ENCODE measurements at regions not wholly inside any gene's neighbourhood (a gene's known extent, or its start where the extent isn't known, plus 50 kb on each side); places are given as distances from the start of the nearest gene placed in this dataset.

- no peak overlapping the region for H3K4me3 ChIP-seq (ENCODE audit: low read depth, low read length)
- no peaks in the 10 kb centered on the region for H3K36me3 ChIP-seq
- H3K27me3 ChIP-seq (ENCODE audit: insufficient read depth, low read depth, severe bottlenecking): peaks cover 74% of the 10 kb centered on the region
- DNase-seq: no peak
- H3K27ac ChIP-seq: no peak overlapping the region
- TF ChIP-seq CTCF (IDR thresholded peaks at IDR 0.05; ENCODE audit: low read depth, low read length): no peak
- H3K9me3 ChIP-seq (ENCODE audit: severe bottlenecking): no peaks in the 10 kb centered on the region
These were observed 297.9 kb downstream of the BMP7 start for GRCh38 chr20:56968376-56969048.

DNA sequence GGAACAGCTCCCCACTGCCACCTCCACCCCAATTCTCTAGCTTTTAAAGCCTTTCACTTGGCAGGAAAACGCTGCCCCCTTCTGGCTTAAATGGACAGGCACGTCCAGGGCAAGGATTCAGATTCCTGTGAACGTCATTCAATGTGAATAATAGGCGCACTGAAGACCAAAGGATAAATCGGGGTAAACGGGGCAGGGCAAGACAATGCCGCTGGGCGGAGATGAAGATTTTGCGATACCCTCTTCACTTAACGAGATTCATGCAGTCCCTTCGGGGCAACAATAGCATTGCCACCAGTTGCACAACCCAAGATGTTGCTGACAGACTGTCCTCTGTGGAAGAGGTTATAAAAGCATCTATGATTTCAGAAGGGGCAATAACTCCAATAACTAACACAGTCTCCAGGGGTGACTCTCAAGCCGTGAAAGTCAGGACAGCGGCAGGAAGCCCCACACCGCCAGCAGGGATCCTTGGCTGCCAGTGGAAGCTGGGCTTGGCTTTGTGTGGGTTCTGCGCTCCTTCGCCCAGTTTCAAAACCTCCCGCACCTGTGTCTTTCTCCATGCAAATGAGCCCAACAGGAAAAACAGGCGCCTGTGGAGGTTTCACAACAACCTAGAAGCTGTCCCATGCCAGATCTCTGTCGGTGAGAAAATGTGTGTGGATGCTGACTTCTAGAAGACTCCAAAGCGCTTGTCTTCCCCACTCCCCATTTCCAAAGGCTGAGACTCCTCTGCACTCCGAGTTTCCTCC lies 291.8 kb downstream of the BMP7 start:
- no peaks in the 10 kb centered on the region for H3K36me3 ChIP-seq
- H3K27me3 ChIP-seq (ENCODE audit: insufficient read depth, low read depth, severe bottlenecking): peaks cover 98% of the 10 kb centered on the region
- H3K4me3 ChIP-seq (ENCODE audit: low read depth, low read length): no peak overlapping the region
- peak; percentile 61 for TF ChIP-seq CTCF (IDR thresholded peaks at IDR 0.05; ENCODE audit: low read depth, low read length)
- peak; percentile 46 for DNase-seq
- H3K9me3 ChIP-seq (ENCODE audit: severe bottlenecking): no peaks in the 10 kb centered on the region
- H3K27ac ChIP-seq: no peak overlapping the region

DNA sequence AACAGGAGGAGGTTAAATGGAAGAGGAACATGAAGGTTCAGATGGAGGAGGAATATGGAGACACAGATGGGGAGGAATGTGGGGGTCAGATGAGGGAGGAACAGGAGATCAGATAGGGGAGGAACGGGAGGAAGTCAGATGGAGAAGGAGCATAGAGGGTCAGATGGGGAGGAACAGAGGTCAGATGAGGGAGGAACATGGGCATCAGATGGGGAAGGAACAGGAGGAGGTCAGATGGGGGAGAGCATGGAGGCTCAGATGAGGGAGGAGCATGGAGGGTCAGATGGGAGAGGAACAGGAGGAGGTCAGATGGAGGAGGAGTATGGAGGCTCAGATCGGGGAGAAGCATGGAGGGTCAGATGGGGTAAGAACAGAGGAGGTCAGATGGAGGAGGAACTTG lies 290.6 kb downstream of the BMP7 start:
- no peaks in the 10 kb centered on the region for H3K36me3 ChIP-seq
- no peak for TF ChIP-seq CTCF (IDR thresholded peaks at IDR 0.05; ENCODE audit: low read depth, low read length)

DNA sequence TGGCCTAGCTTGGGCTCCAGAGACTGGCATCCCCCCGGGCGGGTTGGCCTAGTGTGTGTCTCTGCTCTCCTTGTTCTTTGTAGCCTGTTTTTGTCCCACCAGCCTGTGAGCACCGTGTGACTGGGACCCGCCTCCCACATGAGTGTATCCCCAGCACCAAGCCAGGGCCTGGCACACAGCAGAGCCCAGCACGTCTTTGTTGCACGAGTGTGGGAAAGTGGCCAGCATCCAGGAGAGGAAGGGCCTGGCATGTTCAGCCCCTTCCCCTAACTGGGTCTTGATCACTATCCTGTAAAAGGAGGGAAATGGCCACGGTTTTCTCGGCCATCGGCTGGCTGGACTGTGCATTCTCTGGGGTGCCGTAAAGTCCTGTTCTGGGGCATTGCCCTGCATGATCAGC lies 290.1 kb downstream of the BMP7 start:
- no peak for TF ChIP-seq CTCF (IDR thresholded peaks at IDR 0.05; ENCODE audit: low read depth, low read length)
- DNase-seq: no peak
- H3K27me3 ChIP-seq (ENCODE audit: insufficient read depth, low read depth, severe bottlenecking): peaks cover 99% of the 10 kb centered on the region
- no peaks in the 10 kb centered on the region for H3K9me3 ChIP-seq (ENCODE audit: severe bottlenecking)
- H3K36me3 ChIP-seq: no peaks in the 10 kb centered on the region
- H3K4me3 ChIP-seq (ENCODE audit: low read depth, low read length): no peak overlapping the region
- no peak overlapping the region for H3K27ac ChIP-seq

More for the DNA sequence above, 290.6 kb downstream of the BMP7 start:
- H3K27me3 ChIP-seq (ENCODE audit: insufficient read depth, low read depth, severe bottlenecking): peaks cover 99% of the 10 kb centered on the region
- H3K4me3 ChIP-seq (ENCODE audit: low read depth, low read length): no peak overlapping the region
- no peaks in the 10 kb centered on the region for H3K9me3 ChIP-seq (ENCODE audit: severe bottlenecking)
- no peak for DNase-seq
- H3K27ac ChIP-seq: no peak overlapping the region

- H3K4me3 ChIP-seq (ENCODE audit: low read depth, low read length): no peak overlapping the region
- H3K9me3 ChIP-seq (ENCODE audit: severe bottlenecking): no peaks in the 10 kb centered on the region
- peaks cover 91% of the 10 kb centered on the region for H3K27me3 ChIP-seq (ENCODE audit: insufficient read depth, low read depth, severe bottlenecking)
- no peak for DNase-seq
- TF ChIP-seq CTCF (IDR thresholded peaks at IDR 0.05; ENCODE audit: low read depth, low read length): no peak
- H3K36me3 ChIP-seq: no peaks in the 10 kb centered on the region
- no peak overlapping the region for H3K27ac ChIP-seq
These were observed 288.0 kb downstream of the BMP7 start for GRCh38 chr20:56978475-56978874.

Data from WERI-Rb-1 (cell line).